A673 (cell line): ENCODE measurements at regions not wholly inside any gene's neighbourhood (a gene's known extent, or its start where the extent isn't known, plus 50 kb on each side); places are given as distances from the start of the nearest gene placed in this dataset.

ENCODE experiments used
- BruUV-seq: library from RNA; stranded (reverse); fragments of 400-500 nt; replicated peaks from 2 replicates; lab custom pipeline; 2021; lab: Mats Ljungman, UMichigan
- CTCF ChIA-PET: fragments of 300-600 bp; sonication (Branson Sonifier 250); formaldehyde crosslinking; loops from one replicate; lab custom pipeline; 2022; ENCODE audit warnings: antibody characterized with exemption; lab: Charles Lee
- POLR2A ChIA-PET: fragments of 300-600 bp; sonication (Branson Sonifier 250); formaldehyde crosslinking; loops from one replicate; lab custom pipeline; 2022; ENCODE audit warnings: antibody characterized with exemption; ENCODE audit not compliant: low non-redundant PET; lab: Charles Lee
- DNase-seq: peaks from one replicate; pipeline ENCODE4 v3.0.0-alpha.2; 2015; ENCODE audit warnings: low spot score
- H3K27ac ChIP-seq: fragments of 200-600 bp; sonication (generic); 2 replicates; pipeline ENCODE4 v1.5.1; 2016; ENCODE audit warnings: mixed run types, low read depth, mild to moderate bottlenecking, mixed read lengths, antibody characterized with exemption, low read length; ENCODE audit not compliant: poor library complexity, severe bottlenecking
- H3K27me3 ChIP-seq: fragments of 200-600 bp; sonication (generic); replicated peaks from 2 replicates; pipeline ENCODE4 v1.6.1; 2017; ENCODE audit warnings: mixed run types, low read depth, mild to moderate bottlenecking, mixed read lengths, antibody characterized with exemption, low read length; ENCODE audit not compliant: insufficient read depth, poor library complexity
- H3K36me3 ChIP-seq: fragments of 200-600 bp; sonication (generic); 2 replicates; pipeline ENCODE4 v1.6.1; 2016; ENCODE audit warnings: mixed run types, mild to moderate bottlenecking, mixed read lengths, antibody characterized with exemption, low read length; ENCODE audit not compliant: insufficient read depth, poor library complexity, severe bottlenecking
- H3K4me1 ChIP-seq: fragments of 200-600 bp; sonication (generic); 2 replicates; pipeline ENCODE4 v1.6.1; 2017; ENCODE audit warnings: mixed run types, mild to moderate bottlenecking, mixed read lengths, antibody characterized with exemption, low read length; ENCODE audit not compliant: insufficient read depth, poor library complexity, severe bottlenecking
- H3K4me3 ChIP-seq: fragments of 200-600 bp; sonication (generic); 2 replicates; pipeline ENCODE4 v1.5.1; 2016; ENCODE audit warnings: low read depth, mixed run types, mild to moderate bottlenecking, mixed read lengths, low read length; ENCODE audit not compliant: poor library complexity, severe bottlenecking
- H3K9me3 ChIP-seq: fragments of 200-600 bp; sonication (generic); 2 replicates; pipeline ENCODE4 v1.6.1; 2016; ENCODE audit warnings: mixed run types, low read depth, mild to moderate bottlenecking, mixed read lengths, antibody characterized with exemption, low read length; ENCODE audit not compliant: poor library complexity, severe bottlenecking
- CTCF ChIP-seq: fragments of 300-800, 200-600 bp; sonication (generic); conservative IDR thresholded peaks from 2 replicates; pipeline ENCODE4 v1.5.1; 2017; ENCODE audit warnings: low read depth, mild to moderate bottlenecking, antibody characterized with exemption, low read length, moderate library complexity, mixed read lengths
- EZH2 ChIP-seq: fragments of 200-600 bp; sonication (generic); IDR thresholded peaks from 2 replicates; pipeline ENCODE4 v1.6.1; 2017; ENCODE audit warnings: borderline replicate concordance, low read depth, mild to moderate bottlenecking, mixed read lengths, antibody characterized with exemption, low read length; ENCODE audit not compliant: poor library complexity, severe bottlenecking
- intact Hi-C: fragments of 100-400 bp; cut with micrococcal nuclease; formaldehyde crosslinking; loops from one replicate; pipeline ENCODE4 v1.10.0; 2022; ENCODE audit not compliant: unreplicated experiment

- POLR2A ChIA-PET: no interaction called here
- no peak overlapping the region for H3K4me3 ChIP-seq
- no peak for DNase-seq
- CTCF ChIA-PET: no interaction called here
- intact Hi-C loops: no loop called here
- no peak overlapping the region for H3K27ac ChIP-seq
- H3K9me3 ChIP-seq: no peaks in the 10 kb centered on the region
- no peaks in the 10 kb centered on the region for H3K36me3 ChIP-seq
- no TSS peak for BruUV-seq
- TF ChIP-seq CTCF: no peak
- TF ChIP-seq EZH2: no peak
- no peaks in the 10 kb centered on the region for H3K4me1 ChIP-seq
- H3K27me3 ChIP-seq: peaks cover 5% of the 10 kb centered on the region
These were observed 60.6 kb upstream of the DHX40 start for GRCh38 chr17:59504821-59505220.

DNA sequence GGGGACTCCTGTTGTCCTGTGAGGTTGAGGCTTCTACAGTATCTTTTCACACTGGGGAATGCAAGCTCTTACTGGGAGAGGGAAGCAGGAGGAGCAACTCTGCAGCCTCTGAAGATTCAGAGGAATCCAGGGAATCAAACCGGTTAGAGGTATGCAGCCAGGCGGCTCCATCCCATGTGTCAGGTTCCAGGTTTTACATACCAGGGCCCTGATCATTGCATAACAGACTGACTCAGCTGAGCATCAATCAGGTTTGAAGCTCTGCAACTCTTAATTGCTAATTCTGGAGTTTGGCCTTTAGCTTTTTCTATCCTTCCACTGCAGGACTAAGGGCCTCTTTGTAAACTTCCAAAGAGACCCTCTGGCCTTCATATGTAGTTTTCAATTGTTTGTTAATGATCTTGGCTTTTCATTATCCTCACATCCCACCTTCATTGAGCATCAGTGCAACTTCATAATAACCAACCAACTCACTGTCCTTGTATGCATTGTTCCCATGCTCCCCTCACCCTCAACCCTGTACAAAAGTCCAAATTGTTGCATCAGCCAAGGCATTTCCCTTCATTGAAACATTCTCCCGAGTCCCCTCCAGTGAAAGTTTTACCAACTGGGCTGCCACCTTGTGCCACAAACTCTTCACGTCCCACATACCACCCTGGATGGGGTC, 59.7 kb upstream of the DHX40 start:
- ChIA-PET CTCF (no interaction called here), POLR2A (no interaction called here)
- Histone ChIP-seq H3K4me3 (no peak overlapping the region), H3K27me3 (peaks cover 5% of the 10 kb centered on the region), H3K9me3 (no peaks in the 10 kb centered on the region), H3K4me1 (no peaks in the 10 kb centered on the region), H3K27ac (no peak overlapping the region), H3K36me3 (no peaks in the 10 kb centered on the region)
- BruUV-seq: no TSS peak
- TF ChIP-seq EZH2 (no peak), CTCF (no peak)
- intact Hi-C loops: no loop called here
- no peak for DNase-seq

- Histone ChIP-seq H3K4me3 (no peak overlapping the region), H3K9me3 (no peaks in the 10 kb centered on the region), H3K4me1 (no peaks in the 10 kb centered on the region), H3K27ac (no peak overlapping the region), H3K36me3 (no peaks in the 10 kb centered on the region), H3K27me3 (no peaks in the 10 kb centered on the region)
- BruUV-seq: no TSS peak
- TF ChIP-seq CTCF (no peak), EZH2 (no peak)
- ChIA-PET CTCF (no interaction called here), POLR2A (no interaction called here)
- no peak for DNase-seq
- intact Hi-C loops: no loop called here
These were observed 58.3 kb upstream of the DHX40 start for GRCh38 chr17:59506894-59507726.
